H1 (cell line): ENCODE measurements at regions not wholly inside any gene's neighbourhood (a gene's known extent, or its start where the extent isn't known, plus 50 kb on each side); places are given as distances from the start of the nearest gene placed in this dataset.

ENCODE experiments used
- CTCF ChIA-PET: fragments of 300-600 bp; sonication (Branson Sonifier 250); formaldehyde crosslinking; loops from one replicate; lab custom pipeline; 2021; ENCODE audit not compliant: partially characterized antibody; lab: Charles Lee
- POLR2A ChIA-PET: fragments of 300-600 bp; sonication (Branson Sonifier 250); formaldehyde crosslinking; loops from one replicate; lab custom pipeline; 2021; ENCODE audit warnings: inconsistent platforms; ENCODE audit not compliant: partially characterized antibody; lab: Charles Lee
- DNase-seq, 2 experiments: peaks; one replicate each; pipeline versions ENCODE4 v3.0.0 to v3.0.0-alpha.2; 2010 to 2022; ENCODE audit warnings: low spot score in 2 of 2, low read depth in 1 of 2, mixed read lengths in 1 of 2
- FAIRE-seq: peaks from 2 replicates; lab custom pipeline; 2011; peaks lifted over from hg19 to GRCh38; lab: Jason Lieb, UNC
- H2AFZ ChIP-seq: 2 replicates; pipeline ENCODE4 v1.8.1; 2012; ENCODE audit warnings: low read length, inconsistent platforms
- H2AK5ac ChIP-seq: 2 replicates; pipeline ENCODE4 v1.6.1; 2013; ENCODE audit warnings: low read depth, low read length
- H2BK120ac ChIP-seq: replicated peaks from 2 replicates; pipeline ENCODE3; 2013; ENCODE audit warnings: low read depth, low read length, inconsistent platforms
- H2BK12ac ChIP-seq: 2 replicates; pipeline ENCODE4 v1.6.1; 2013; ENCODE audit warnings: low read depth, low read length
- H2BK15ac ChIP-seq: 2 replicates; pipeline ENCODE4 v1.6.1; 2013; ENCODE audit warnings: low read length
- H2BK20ac ChIP-seq: 2 replicates; pipeline ENCODE4 v1.6.1; 2013; ENCODE audit warnings: low read length
- H2BK5ac ChIP-seq: 2 replicates; pipeline ENCODE4 v1.6.1; 2013; ENCODE audit warnings: low read depth, low read length
- H3K14ac ChIP-seq: 2 replicates; pipeline ENCODE4 v1.6.1; 2013; ENCODE audit warnings: inconsistent platforms; ENCODE audit not compliant: insufficient read length
- H3K18ac ChIP-seq: 2 replicates; pipeline ENCODE4 v1.6.1; 2013; ENCODE audit warnings: low read length; ENCODE audit errors: extremely low read depth
- H3K23ac ChIP-seq: 2 replicates; pipeline ENCODE4 v1.6.1; 2013; ENCODE audit warnings: inconsistent platforms; ENCODE audit not compliant: insufficient read length
- H3K23me2 ChIP-seq: 2 replicates; pipeline ENCODE4 v1.6.1; 2013; ENCODE audit warnings: low read depth, low read length
- H3K27ac ChIP-seq: 2 replicates; pipeline ENCODE4 v1.6.1; 2011; ENCODE audit warnings: low read depth, low read length, inconsistent platforms
- H3K27me3 ChIP-seq, 4 experiments: replicated peaks in 1 of 4; 1 replicate in 1 of 4; 2 replicates in 3 of 4; pipeline versions ENCODE4 v1.6.1 to v1.8.1; 2011 to 2013; ENCODE audit warnings: low read length in 3 of 4, mild to moderate bottlenecking in 3 of 4, inconsistent platforms in 2 of 4, mixed read lengths in 2 of 4, moderate library complexity in 1 of 4; ENCODE audit not compliant: control insufficient read depth in 3 of 4, insufficient read depth in 3 of 4; ENCODE audit errors: extremely low read depth in 1 of 4
- H3K36me3 ChIP-seq, 4 experiments: 2 replicates each; pipeline versions ENCODE4 v1.6.1 to v1.8.1; 2011 to 2013; ENCODE audit warnings: mild to moderate bottlenecking in 4 of 4, low read length in 3 of 4, moderate library complexity in 2 of 4, control low read depth in 1 of 4, inconsistent platforms in 1 of 4; ENCODE audit not compliant: insufficient read depth in 4 of 4, control insufficient read depth in 2 of 4
- H3K4ac ChIP-seq: replicated peaks from 2 replicates; pipeline ENCODE3; 2013; ENCODE audit warnings: low read length, low read depth, mixed read lengths, inconsistent platforms; ENCODE audit not compliant: insufficient read length
- H3K4me1 ChIP-seq, 4 experiments: replicated peaks in 1 of 4; 1 replicate in 1 of 4; 2 replicates in 3 of 4; pipeline versions ENCODE4 v1.6.1 to v1.8.1; 2011 to 2013; ENCODE audit warnings: low read length in 3 of 4, inconsistent platforms in 2 of 4, mixed read lengths in 1 of 4; ENCODE audit not compliant: insufficient read depth in 4 of 4, control insufficient read depth in 3 of 4
- H3K4me2 ChIP-seq, 2 experiments: 2 replicates each; pipeline versions ENCODE4 v1.6.1 to v1.8.1; 2011 to 2013; ENCODE audit warnings: low read depth in 2 of 2, low read length in 2 of 2, control low read depth in 1 of 2, inconsistent platforms in 1 of 2, mild to moderate bottlenecking in 1 of 2; ENCODE audit not compliant: insufficient read depth in 1 of 2
- H3K4me3 ChIP-seq, 4 experiments: fragments of 200-600, 300-600 bp in 1 of 4; sonication (generic), shearing (Covaris generic), sonication (Bioruptor Twin) in 1 of 4; 2 replicates each; pipeline versions ENCODE4 v1.5.1 to v1.8.1; 2011 to 2016; ENCODE audit warnings: low read length in 4 of 4, low read depth in 3 of 4, control low read depth in 2 of 4, inconsistent platforms in 2 of 4, mild to moderate bottlenecking in 2 of 4, mixed read lengths in 1 of 4, moderate library complexity in 1 of 4; ENCODE audit not compliant: insufficient read depth in 2 of 4; ENCODE audit errors: extremely low read depth in 1 of 4
- H3K56ac ChIP-seq: replicated peaks from 2 replicates; pipeline ENCODE3; 2013; ENCODE audit warnings: low read depth, mild to moderate bottlenecking, mixed read lengths, low read length, inconsistent platforms; ENCODE audit not compliant: insufficient read length
- H3K79me1 ChIP-seq: 2 replicates; pipeline ENCODE4 v1.6.1; 2013; ENCODE audit warnings: low read depth, low read length, control low read depth
- H3K79me2 ChIP-seq, 2 experiments: 2 replicates each; pipeline versions ENCODE4 v1.6.1 to v1.8.1; 2012 to 2013; ENCODE audit warnings: low read length in 2 of 2, mild to moderate bottlenecking in 2 of 2, inconsistent platforms in 1 of 2; ENCODE audit not compliant: insufficient read depth in 2 of 2, control insufficient read depth in 1 of 2
- H3K9ac ChIP-seq, 4 experiments: replicated peaks in 1 of 4; 1 replicate in 1 of 4; 2 replicates in 3 of 4; pipeline versions ENCODE4 v1.6.1 to v1.8.1; 2011 to 2013; ENCODE audit warnings: low read depth in 3 of 4, low read length in 3 of 4, control low read depth in 2 of 4, mild to moderate bottlenecking in 2 of 4, moderate library complexity in 2 of 4, inconsistent platforms in 1 of 4; ENCODE audit errors: extremely low read depth in 1 of 4
- H3K9me3 ChIP-seq, 2 experiments: 2 replicates each; pipeline versions ENCODE4 v1.6.1 to v1.8.1; 2012 to 2013; ENCODE audit warnings: mild to moderate bottlenecking in 2 of 2, moderate library complexity in 2 of 2, control low read depth in 1 of 2, inconsistent platforms in 1 of 2, low read depth in 1 of 2, low read length in 1 of 2, mixed read lengths in 1 of 2; ENCODE audit not compliant: insufficient read depth in 2 of 2
- H4K20me1 ChIP-seq, 2 experiments: replicated peaks in 1 of 2; 2 replicates each; pipeline versions ENCODE3 to v1.8.1; 2011 to 2013; ENCODE audit warnings: inconsistent platforms in 2 of 2, low read length in 2 of 2, mild to moderate bottlenecking in 1 of 2; ENCODE audit not compliant: insufficient read depth in 2 of 2, control insufficient read depth in 1 of 2
- H4K5ac ChIP-seq: 2 replicates; pipeline ENCODE4 v1.6.1; 2013; ENCODE audit warnings: low read length, low read depth, mixed read lengths, inconsistent platforms; ENCODE audit not compliant: insufficient read length
- H4K8ac ChIP-seq: 2 replicates; pipeline ENCODE4 v1.8.0; 2013; ENCODE audit warnings: mild to moderate bottlenecking, moderate library complexity, low read length, inconsistent platforms; ENCODE audit not compliant: insufficient read depth; ENCODE audit errors: extremely low read depth
- H4K91ac ChIP-seq: replicated peaks from 2 replicates; pipeline ENCODE3; 2013; ENCODE audit warnings: low read length, mixed read lengths, inconsistent platforms; ENCODE audit not compliant: insufficient read length
- NANOG ChIP-seq: IDR thresholded peaks from 2 replicates; pipeline ENCODE4 v1.6.1; 2011; ENCODE audit warnings: low read length, low read depth, mild to moderate bottlenecking, inconsistent platforms; ENCODE audit not compliant: insufficient read depth, poor library complexity, severe bottlenecking
- TAF1 ChIP-seq: IDR thresholded peaks from 2 replicates; pipeline ENCODE4 v1.6.1; 2011; ENCODE audit warnings: mild to moderate bottlenecking, low read depth, low read length
- WGBS, 2 experiments: shearing (Covaris generic) in 1 of 2; methylation state at CpG; one replicate each; pipeline versions ENCODE4 v1.1.6 to v1.1.7; 2013 to 2015; ENCODE audit warnings: low lambda C conversion rate in 2 of 2, mixed read lengths in 2 of 2, inconsistent platforms in 1 of 2, low coverage in 1 of 2, missing lambda C conversion rate in 1 of 2; ENCODE audit not compliant: insufficient replicate concordance in 2 of 2, insufficient coverage in 1 of 2, insufficient read length in 1 of 2; ENCODE audit errors: extremely low coverage in 1 of 2, missing lambda C conversion rate in 1 of 2; 5-methylcytosine and 5-hydroxymethylcytosine counted together

DNA sequence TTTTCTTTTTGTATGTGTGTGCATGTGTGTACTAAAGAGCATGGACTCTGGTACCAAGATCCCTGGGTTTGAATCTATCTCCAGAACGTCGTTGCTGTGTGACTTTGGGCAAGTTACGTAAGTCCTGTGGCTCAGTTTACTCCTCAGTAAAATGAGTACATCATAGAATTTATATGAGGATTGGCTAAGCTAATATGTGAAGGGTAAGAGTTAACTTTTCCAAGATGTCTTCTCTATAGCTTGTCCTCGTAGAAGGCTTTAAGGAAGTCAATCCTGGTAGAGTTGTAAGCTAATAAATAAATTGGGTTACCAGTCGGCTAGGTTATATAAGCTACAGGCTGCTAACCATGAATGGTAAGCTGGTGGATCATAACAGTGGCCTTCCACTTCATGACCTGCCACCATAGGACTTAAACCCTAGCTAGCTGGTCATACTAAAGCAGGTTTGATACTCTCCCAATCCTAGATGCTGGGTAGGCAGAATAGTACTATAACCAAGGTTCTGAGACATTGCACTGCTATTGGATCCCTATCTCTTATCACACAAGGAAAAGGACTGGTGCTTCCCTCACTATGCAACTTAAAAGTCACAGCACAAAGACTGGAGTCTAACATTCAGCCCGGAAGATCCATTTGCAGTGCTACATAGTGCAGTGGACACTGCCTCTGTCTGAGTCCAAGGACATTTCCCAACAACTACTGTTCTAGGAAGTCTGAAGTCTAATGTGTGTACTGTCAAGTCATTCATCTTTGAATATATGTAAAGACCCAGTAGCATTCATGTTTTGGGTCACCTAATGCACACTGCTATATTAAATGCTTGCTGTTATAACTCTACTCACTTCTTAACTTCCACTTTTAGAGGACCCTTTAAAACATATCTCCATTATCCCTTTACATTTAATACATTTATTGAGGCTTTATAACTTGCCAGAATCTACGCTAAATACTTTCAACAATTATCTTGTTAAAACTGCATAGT lies 156.2 kb downstream of the CRPPA start:
- Histone ChIP-seq H3K23me2 (no peaks in the 10 kb centered on the region), H3K4ac (no peak overlapping the region), H2AK5ac (no peak overlapping the region), H2BK15ac (no peak overlapping the region), H2BK5ac (no peak overlapping the region), H3K4me3 (no peak overlapping the region), H3K4me2 (no peak overlapping the region), H4K5ac (no peak overlapping the region), H2BK120ac (no peak overlapping the region), H3K4me1 (no peaks in the 10 kb centered on the region), H3K27ac (no peak overlapping the region), H4K91ac (no peak overlapping the region), H3K9ac (no peak overlapping the region), H3K79me2 (no peaks in the 10 kb centered on the region), H3K9me3 (no peaks in the 10 kb centered on the region), H3K56ac (no peak overlapping the region), H2AFZ (no peak overlapping the region), H3K14ac (no peak overlapping the region), H3K36me3 (no peaks in the 10 kb centered on the region), H3K27me3 (no peaks in the 10 kb centered on the region), H3K23ac (no peak overlapping the region), H4K20me1 (no peaks in the 10 kb centered on the region), H2BK20ac (no peak overlapping the region), H4K8ac (no peak overlapping the region), H3K79me1 (no peaks in the 10 kb centered on the region), H3K18ac (no peak overlapping the region), H2BK12ac (no peak overlapping the region)
- CTCF ChIA-PET: no interaction called here
- POLR2A ChIA-PET: no interaction called here
- DNase-seq (no peak), FAIRE-seq (no peak)
- WGBS, 2 experiments: 85% methylated on average over 7 of the region's 7 CpGs; no CpG with 5 or more reads in 1 of the 2 experiments
- TF ChIP-seq NANOG (no peak), TAF1 (no peak)
